Fibroblast of peridontal ligament (primary cell): ENCODE measurements at regions not wholly inside any gene's neighbourhood (a gene's known extent, or its start where the extent isn't known, plus 50 kb on each side); places are given as distances from the start of the nearest gene placed in this dataset.
"Not testable (repeated sequence)": the region's sequence is repeated elsewhere in the genome, so short reads cannot be mapped to it uniquely, and the experiment has no call there.

Source experiments
- DNase-seq: peaks from one replicate; pipeline ENCODE4 v3.0.0-alpha.2; 2010; ENCODE audit errors: extremely low read depth

- DNase-seq: no peak
Observed at GRCh38 chr3:95750097-95750496, 1064.3 kb upstream of the EPHA6 start.

DNA sequence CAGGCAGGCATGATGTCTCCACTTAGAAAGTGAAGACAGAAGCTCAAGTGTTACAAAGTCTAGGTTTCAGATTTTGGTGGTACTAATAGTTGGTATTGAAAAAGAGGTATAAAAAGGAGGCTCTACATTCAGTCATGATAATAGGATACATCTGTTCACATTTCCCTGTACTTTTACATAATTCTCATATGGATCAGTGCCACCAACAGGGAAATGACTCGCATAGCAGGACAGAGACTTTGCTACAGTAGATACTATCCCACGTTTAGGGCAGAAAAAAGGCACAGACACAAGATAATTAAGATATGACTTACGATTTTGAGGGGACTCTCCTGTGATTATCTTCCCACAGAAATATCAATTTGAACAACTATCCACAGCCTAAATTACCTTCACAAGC is 1062.9 kb upstream of the EPHA6 start:
- no peak for DNase-seq

DNA sequence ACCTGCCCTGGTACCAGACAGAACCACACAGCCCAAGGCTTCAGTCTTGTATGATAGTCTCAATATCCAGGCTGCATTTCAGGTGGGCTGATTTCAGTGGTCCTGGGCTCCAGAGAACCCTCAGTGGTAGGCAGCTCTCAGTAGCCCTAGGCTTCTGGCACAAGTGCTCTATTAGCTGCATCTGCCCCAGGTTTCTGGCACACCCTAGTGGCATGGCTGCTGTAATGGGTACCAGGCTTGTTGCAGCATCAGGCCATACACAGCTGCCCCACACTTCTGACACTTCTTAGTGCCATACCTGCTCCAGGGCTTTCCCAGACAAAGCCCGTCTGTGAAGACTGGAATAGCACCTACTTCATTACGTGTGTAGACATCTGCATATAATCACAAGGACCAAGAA is 1062.2 kb upstream of the EPHA6 start:
- DNase-seq: no peak

DNA sequence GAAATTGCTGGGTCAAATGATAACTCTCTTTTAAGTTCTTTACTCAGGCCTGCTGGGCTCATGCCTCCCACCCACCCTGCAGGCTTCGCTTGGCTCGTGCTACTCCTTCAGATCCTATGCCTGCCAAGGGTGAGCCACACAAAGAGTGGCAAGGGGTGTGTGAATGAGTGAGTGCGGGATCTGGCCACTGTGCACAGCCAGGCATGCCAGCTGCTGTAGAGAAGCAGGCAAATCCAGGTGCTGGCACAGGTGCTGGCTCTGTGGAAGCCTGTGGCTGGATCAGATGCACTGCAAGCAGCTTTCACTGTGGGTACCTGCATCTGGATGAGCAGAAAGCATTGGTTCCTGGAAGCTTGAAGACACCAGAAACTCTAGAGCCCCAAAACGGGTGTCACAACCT is 1055.7 kb upstream of the EPHA6 start:
- no peak for DNase-seq

DNA sequence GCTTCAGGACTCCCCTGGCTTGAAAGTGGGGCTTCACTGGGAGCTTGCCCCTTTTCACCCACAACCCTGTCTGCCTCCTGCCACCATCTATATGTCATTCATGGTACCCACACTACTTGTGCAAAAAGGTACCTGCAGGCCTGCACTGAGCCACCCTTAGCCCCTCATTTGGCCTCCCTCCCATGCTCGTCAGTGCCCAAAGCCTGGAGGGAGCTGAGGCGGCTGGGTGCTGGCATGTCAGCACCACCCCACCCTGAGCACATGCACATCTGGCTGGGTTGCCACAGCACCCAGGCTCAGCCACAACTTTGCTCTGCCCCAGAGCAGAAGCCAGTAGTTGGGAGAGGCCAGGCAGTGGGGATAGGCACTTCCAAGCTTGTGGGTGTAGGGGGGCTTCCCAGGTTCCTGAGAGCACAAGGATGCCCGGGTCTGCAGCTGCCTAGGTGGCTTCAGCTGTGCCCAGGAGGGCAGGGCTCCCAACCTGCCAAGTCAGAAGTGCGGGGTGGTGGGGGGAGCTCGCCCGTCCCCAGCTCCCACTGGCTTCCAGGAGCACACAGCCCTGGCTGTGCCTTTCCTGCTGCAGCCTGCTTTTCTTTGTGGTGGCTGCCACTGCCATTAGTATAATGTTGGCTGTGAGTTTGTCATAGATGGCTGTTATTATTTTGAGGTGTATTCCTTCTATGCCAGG is 1054.6 kb upstream of the EPHA6 start:
- no peak for DNase-seq

- DNase-seq: no peak
Observed at GRCh38 chr3:95775486-95776094, 1038.8 kb upstream of the EPHA6 start.

DNA sequence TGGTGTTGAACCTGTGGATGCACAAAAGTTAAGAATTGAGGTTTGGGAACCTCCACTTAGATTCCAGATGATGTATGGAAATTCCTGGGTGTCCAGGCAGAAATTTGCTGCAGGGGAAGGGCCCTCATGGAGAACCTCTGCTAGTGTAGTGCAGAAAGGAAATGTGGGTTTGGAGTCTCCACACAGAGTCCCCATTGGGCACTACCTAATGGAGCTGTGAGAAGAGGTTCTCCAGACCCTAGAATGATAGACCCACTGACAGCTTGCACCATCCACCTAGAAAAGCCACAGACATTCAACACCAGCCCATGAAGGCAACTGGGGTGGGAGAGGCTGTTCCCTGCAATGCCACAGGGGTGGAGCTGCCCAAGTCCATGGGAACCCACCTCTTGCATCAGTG is 1032.8 kb upstream of the EPHA6 start:
- DNase-seq: no peak

GRCh38 chr3:95789111-95789510 is 1025.3 kb upstream of the EPHA6 start:
- DNase-seq: no peak

GRCh38 chr3:95797081-95797480 is 1017.3 kb upstream of the EPHA6 start:
- DNase-seq: no peak

GRCh38 chr3:95798628-95799027 is 1015.8 kb upstream of the EPHA6 start:
- no peak for DNase-seq

GRCh38 chr3:95810462-95810861 is 1003.9 kb upstream of the EPHA6 start:
- no peak for DNase-seq

GRCh38 chr3:95813244-95813643 is 1001.1 kb upstream of the EPHA6 start:
- no peak for DNase-seq

DNA sequence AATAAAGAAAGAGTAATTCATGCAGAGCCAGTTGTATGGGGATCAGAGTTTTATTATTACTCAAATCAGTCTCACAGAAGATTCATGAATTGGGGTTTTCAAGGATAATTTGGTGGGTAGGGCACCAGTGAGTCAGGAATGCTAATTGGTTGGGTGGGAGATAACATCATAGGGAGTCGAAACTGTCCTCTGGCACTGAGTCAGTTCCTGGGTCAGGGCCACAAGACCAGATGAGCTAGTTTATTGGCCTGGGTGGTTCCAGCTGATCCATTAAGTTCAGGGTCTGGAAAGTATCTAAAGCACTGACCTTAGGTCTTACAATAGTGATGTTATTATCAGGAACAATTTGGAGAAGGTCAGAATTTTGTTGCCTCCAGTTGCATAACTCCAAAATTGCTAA is 998.6 kb upstream of the EPHA6 start:
- no peak for DNase-seq

- no peak for DNase-seq
Observed at GRCh38 chr3:95826419-95826818, 988.0 kb upstream of the EPHA6 start.

DNA sequence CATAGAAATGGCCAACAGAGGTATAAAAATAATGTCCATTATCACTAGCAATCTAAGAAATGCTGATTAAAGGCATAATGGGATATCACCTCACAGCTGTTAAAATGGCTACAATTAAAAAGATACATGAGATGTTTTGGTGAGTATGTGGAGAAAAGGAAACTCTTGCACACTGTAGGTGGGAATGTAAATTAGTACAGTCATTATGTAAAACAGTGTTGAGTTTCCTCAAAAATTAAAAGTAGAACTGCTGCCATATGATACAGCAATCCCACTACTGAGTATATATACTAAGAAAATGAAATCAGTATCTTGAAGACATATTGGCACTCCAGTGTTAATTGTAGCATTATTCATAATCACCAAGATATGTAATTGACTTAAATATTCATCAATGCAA is 982.2 kb upstream of the EPHA6 start:
- DNase-seq: no peak

DNA sequence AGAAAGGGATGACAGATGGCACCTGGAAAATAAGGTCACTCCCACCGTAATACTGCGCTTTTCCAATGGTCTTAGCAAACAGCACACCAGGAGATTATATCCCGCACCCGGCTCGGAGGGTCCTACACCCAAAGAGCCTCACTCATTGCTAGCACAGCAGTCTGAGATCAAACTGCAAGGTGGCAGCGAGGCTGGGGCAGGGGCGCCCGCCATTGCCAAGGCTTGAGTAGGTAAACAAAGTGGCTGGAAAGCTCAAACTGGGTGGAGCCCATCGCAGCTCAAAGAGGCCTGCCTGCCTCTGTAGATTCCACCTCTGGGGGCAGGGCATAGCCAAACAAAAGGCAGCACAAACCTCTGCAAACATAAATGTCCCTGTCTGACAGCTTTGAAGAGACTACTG is 953.8 kb upstream of the EPHA6 start:
- not testable (repeated sequence) for DNase-seq

GRCh38 chr3:95883801-95884200 is 930.6 kb upstream of the EPHA6 start:
- DNase-seq: no peak

DNA sequence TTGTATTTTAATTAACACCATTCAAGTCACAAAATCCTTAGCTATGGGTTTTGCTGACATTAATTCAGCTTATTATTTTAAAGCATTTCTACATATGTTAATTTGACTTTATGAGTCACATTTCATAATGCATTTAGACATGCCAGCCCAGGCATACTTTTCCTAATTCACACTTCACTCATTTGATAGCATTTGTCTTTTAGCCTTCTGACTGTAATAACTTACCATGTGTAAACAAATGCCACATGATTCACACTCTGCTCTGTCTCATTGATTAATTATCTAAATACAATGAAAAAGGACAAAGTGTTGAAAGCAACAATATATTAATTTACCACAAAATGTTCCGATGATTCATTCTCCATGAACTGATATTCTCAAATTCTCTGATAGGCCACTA is 927.8 kb upstream of the EPHA6 start:
- no peak for DNase-seq

GRCh38 chr3:95887114-95887513 is 927.3 kb upstream of the EPHA6 start:
- no peak for DNase-seq

DNA sequence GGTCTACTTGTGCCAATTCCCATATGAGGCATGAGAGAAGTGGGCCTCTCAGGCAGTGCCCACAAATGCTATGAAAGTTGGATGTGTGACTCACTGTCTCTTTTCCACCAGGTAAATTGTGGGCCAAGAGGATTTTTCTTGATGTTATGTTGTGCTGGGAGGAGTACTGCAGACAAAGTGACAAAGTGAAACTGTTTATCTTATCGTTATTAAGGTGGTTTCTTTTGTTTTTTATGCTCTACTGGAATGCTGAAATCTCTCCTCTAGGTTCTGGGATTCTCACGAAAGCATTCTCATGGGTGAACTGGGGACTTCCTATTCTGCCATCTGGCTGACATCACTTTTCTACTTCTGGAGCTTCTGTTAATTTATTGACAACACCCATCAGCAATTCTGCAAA is 919.6 kb upstream of the EPHA6 start:
- DNase-seq: no peak

DNA sequence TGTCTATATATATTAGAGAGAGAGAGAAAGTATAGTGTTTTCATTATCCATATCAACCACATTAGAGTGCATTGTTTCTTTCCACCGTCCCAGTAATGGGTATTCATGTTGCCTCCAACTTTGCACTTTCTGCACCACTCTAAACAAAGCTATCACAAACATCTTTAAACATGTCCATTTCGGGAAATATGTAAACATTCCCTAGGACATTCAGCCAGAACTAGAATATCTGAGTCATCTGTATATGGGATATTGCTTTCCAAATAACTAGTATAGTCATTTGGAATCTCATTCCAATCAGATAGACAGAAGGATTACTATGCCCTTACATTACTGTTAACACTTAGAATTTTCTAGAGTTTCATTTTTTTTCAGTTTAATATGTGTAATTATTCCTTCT is 914.9 kb upstream of the EPHA6 start:
- peak; percentile 44 for DNase-seq

- no peak for DNase-seq
Observed at GRCh38 chr3:95899911-95900310, 914.5 kb upstream of the EPHA6 start.

GRCh38 chr3:95901948-95902347 is 912.4 kb upstream of the EPHA6 start:
- DNase-seq: no peak

DNA sequence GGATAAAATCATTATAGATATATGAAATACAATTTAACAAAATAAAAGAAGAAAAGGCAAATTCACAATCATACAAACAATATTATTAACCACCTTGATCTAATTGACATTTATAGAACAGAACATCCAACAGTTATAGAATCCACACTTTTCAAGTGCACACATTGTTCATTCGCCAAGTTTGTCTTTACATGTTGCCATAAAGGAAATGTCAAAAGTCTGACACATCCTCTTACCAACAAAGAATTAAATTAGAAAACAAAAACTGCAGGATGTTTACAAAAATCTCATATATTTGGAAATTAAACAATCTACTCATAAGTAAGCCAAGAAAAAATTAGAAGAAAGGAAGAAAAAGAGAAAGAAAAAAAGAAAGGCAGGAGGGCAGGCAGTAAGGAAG is 909.2 kb upstream of the EPHA6 start:
- no peak for DNase-seq
